ENCODE measurements at regions not wholly inside any gene's neighbourhood (a gene's known extent, or its start where the extent isn't known, plus 50 kb on each side); places are given as distances from the start of the nearest gene placed in this dataset.
"Not testable (repeated sequence)": the region's sequence is repeated elsewhere in the genome, so short reads cannot be mapped to it uniquely, and the experiment has no call there.

DNA sequence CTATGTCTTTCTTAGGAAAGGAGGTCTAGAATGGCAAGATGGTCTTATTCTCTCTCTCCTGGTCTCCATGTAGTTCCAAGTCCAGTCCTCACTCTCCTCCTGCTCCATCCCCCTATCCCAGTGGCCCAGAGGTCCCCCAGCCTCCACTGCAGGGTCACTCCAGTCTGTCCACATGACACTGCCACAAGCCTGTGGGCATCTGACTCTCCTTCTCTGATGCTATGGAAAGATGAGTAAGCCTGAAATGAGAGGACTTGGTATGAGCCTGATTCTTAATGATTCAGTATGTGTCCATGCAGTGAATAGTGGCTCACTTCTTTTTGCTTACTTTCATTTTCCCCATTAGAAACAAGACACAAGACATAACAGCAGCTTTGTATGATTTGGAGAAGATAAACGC is 516.8 kb upstream of the ADGRL3 start:
- BruUV-seq (replicated peaks), result no TSS peak
- POLR2A ChIA-PET, result no interaction called here
- Histone ChIP-seq H3K9ac (replicated peaks; ENCODE audit: extremely low read depth, insufficient read depth, low read length) (no peak overlapping the region), H2AFZ (ENCODE audit: low read depth, low read length) (no peak overlapping the region), H3K9me3 (replicated peaks; ENCODE audit: control insufficient read depth, insufficient read depth, low read length) (no peaks in the 10 kb centered on the region), H3K4me3 (replicated peaks in 1 of 3; ENCODE audit: insufficient read depth in 1 of 3, low read depth in 1 of 3, low read length in 3 of 3) (no peak overlapping the region), H3K27ac (ENCODE audit: insufficient read depth, low read depth, low read length) (no peak overlapping the region), H4K20me1 (replicated peaks; ENCODE audit: control insufficient read depth, extremely low read depth, insufficient read depth, low read length) (no peaks in the 10 kb centered on the region), H3K9me1 (replicated peaks; ENCODE audit: control insufficient read depth, extremely low read depth, insufficient read depth, low read length) (no peaks in the 10 kb centered on the region), H3K36me3 (ENCODE audit: control insufficient read depth in 2 of 2, extremely low read depth in 1 of 2, insufficient read depth in 2 of 2, low read length in 2 of 2) (no peaks in the 10 kb centered on the region), H3K79me2 (ENCODE audit: control insufficient read depth, insufficient read depth, low read length) (no peaks in the 10 kb centered on the region), H3K4me2 (ENCODE audit: insufficient read depth, low read length) (no peak overlapping the region), H3K4me1 (ENCODE audit: control insufficient read depth, extremely low read depth, insufficient read depth, low read length) (no peaks in the 10 kb centered on the region), H3K27me3 (ENCODE audit: control insufficient read depth in 2 of 2, insufficient read depth in 2 of 2, low read length in 2 of 2) (no peaks in the 10 kb centered on the region)
- CTCF ChIA-PET, result no interaction called here
- DNase-seq (ENCODE audit: low read depth, low spot score) (no peak), FAIRE-seq (no peak)
- TF ChIP-seq POLR2A (IDR thresholded peaks at IDR 0.05; ENCODE audit: low read depth, low read length) (no peak), MYC (IDR thresholded peaks at IDR 0.05; ENCODE audit: low read depth, low read length) (no peak)
- intact Hi-C loops (cut with micrococcal nuclease), result no loop called here
- dilution Hi-C loops (cut with MboI; ENCODE audit: extremely low pct_ligation_motif_present, low sequenced_read_pairs), result no loop called here

DNA sequence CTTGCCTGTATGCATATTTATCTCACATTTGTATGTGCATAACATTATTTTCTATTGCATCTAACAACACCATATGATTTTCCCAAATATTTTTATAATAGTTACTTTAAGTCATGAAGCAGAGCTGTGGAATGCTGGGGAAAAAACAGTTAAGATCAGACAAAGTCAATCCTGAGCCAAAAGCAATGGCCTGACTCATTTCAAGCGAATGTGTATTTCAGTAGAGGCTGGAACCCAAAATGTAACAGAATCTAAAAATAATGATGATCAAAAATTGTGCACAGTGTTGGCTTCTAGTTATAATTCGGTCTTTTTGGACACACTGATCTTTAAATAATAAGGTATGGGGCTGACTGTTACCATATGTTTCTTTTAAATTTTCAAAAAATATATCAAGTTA is 516.2 kb upstream of the ADGRL3 start:
- H3K4me1 ChIP-seq (ENCODE audit: control insufficient read depth, extremely low read depth, insufficient read depth, low read length), result no peaks in the 10 kb centered on the region
- H3K79me2 ChIP-seq (ENCODE audit: control insufficient read depth, insufficient read depth, low read length), result no peaks in the 10 kb centered on the region
- dilution Hi-C loops (cut with MboI; ENCODE audit: extremely low pct_ligation_motif_present, low sequenced_read_pairs) (no loop called here), intact Hi-C loops (cut with micrococcal nuclease) (no loop called here)
- ChIA-PET POLR2A (no interaction called here), CTCF (no interaction called here)
- no peak overlapping the region for H3K4me2 ChIP-seq (ENCODE audit: insufficient read depth, low read length)
- H3K9me1 ChIP-seq (replicated peaks; ENCODE audit: control insufficient read depth, extremely low read depth, insufficient read depth, low read length), result no peaks in the 10 kb centered on the region
- H3K36me3 ChIP-seq (ENCODE audit: control insufficient read depth in 2 of 2, extremely low read depth in 1 of 2, insufficient read depth in 2 of 2, low read length in 2 of 2), result no peaks in the 10 kb centered on the region
- H4K20me1 ChIP-seq (replicated peaks; ENCODE audit: control insufficient read depth, extremely low read depth, insufficient read depth, low read length), result no peaks in the 10 kb centered on the region
- no peak overlapping the region for H3K4me3 ChIP-seq (replicated peaks in 1 of 3; ENCODE audit: insufficient read depth in 1 of 3, low read depth in 1 of 3, low read length in 3 of 3)
- no peak overlapping the region for H3K9ac ChIP-seq (replicated peaks; ENCODE audit: extremely low read depth, insufficient read depth, low read length)
- BruUV-seq (replicated peaks), result no TSS peak
- DNase-seq (ENCODE audit: low read depth, low spot score) (no peak), FAIRE-seq (no peak)
- H2AFZ ChIP-seq (ENCODE audit: low read depth, low read length), result no peak overlapping the region
- H3K9me3 ChIP-seq (replicated peaks; ENCODE audit: control insufficient read depth, insufficient read depth, low read length), result no peaks in the 10 kb centered on the region
- TF ChIP-seq GATA2 (IDR thresholded peaks at IDR 0.05; ENCODE audit: insufficient read depth, insufficient read length, low read depth, low read length), result no peak
- no peak for TF ChIP-seq MYC (IDR thresholded peaks at IDR 0.05; ENCODE audit: low read depth, low read length)
- TF ChIP-seq JUN (IDR thresholded peaks at IDR 0.05; ENCODE audit: borderline replicate concordance, insufficient read depth, insufficient read length, low read depth), result no peak
- no peak for TF ChIP-seq FOS (IDR thresholded peaks at IDR 0.05; ENCODE audit: borderline replicate concordance, insufficient read depth, low read length)
- no peak for TF ChIP-seq POLR2AphosphoS5 (IDR thresholded peaks at IDR 0.05; ENCODE audit: insufficient read depth, low read depth, low read length)
- TF ChIP-seq, protein P1, sequence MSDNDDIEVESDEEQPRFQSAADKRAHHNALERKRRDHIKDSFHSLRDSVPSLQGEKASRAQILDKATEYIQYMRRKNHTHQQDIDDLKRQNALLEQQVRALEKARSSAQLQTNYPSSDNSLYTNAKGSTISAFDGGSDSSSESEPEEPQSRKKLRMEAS (IDR thresholded peaks at IDR 0.05; ENCODE audit: insufficient read depth, insufficient read length), result no peak
- TF ChIP-seq, protein P2, sequence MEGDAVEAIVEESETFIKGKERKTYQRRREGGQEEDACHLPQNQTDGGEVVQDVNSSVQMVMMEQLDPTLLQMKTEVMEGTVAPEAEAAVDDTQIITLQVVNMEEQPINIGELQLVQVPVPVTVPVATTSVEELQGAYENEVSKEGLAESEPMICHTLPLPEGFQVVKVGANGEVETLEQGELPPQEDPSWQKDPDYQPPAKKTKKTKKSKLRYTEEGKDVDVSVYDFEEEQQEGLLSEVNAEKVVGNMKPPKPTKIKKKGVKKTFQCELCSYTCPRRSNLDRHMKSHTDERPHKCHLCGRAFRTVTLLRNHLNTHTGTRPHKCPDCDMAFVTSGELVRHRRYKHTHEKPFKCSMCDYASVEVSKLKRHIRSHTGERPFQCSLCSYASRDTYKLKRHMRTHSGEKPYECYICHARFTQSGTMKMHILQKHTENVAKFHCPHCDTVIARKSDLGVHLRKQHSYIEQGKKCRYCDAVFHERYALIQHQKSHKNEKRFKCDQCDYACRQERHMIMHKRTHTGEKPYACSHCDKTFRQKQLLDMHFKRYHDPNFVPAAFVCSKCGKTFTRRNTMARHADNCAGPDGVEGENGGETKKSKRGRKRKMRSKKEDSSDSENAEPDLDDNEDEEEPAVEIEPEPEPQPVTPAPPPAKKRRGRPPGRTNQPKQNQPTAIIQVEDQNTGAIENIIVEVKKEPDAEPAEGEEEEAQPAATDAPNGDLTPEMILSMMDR (IDR thresholded peaks at IDR 0.05; ENCODE audit: extremely low read depth in 1 of 2, insufficient read depth in 1 of 2, low read depth in 1 of 2, low read length in 2 of 2), result no peak
- TF ChIP-seq EZH2 (IDR thresholded peaks at IDR 0.05; ENCODE audit: borderline replicate concordance, low read depth, low read length, severe bottlenecking), result no peak
- TF ChIP-seq POLR2A (IDR thresholded peaks at IDR 0.05; ENCODE audit: low read depth, low read length), result no peak
- H3K27me3 ChIP-seq (ENCODE audit: control insufficient read depth in 2 of 2, insufficient read depth in 2 of 2, low read length in 2 of 2), result no peaks in the 10 kb centered on the region
- H3K27ac ChIP-seq (ENCODE audit: insufficient read depth, low read depth, low read length), result no peak overlapping the region

DNA sequence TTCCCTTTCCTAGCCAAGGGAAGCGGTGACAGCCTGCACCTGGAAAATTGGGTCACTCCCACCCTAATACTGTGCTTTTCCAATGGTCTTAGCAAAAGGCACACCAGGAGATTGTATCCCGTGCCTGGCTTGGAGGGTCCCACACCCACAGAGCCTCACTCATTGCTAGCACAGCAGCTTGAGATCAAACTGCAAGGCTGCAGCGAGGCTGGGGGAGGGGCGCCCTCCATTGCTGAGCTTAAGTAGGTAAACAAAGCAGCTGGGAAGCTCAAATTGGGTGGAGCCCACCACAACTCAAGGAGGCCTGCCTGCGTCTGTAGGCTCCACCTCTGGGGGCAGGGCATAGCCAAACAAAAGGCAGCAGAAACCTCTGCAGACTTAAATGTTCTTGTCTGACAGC is 504.1 kb upstream of the ADGRL3 start:
- H3K4me3 ChIP-seq (replicated peaks in 1 of 3; ENCODE audit: insufficient read depth in 1 of 3, low read depth in 1 of 3, low read length in 3 of 3); CTCF ChIA-PET; H2AFZ ChIP-seq (ENCODE audit: low read depth, low read length); H3K9me3 ChIP-seq (replicated peaks; ENCODE audit: control insufficient read depth, insufficient read depth, low read length); POLR2A ChIA-PET; FAIRE-seq; H3K36me3 ChIP-seq (ENCODE audit: control insufficient read depth in 2 of 2, extremely low read depth in 1 of 2, insufficient read depth in 2 of 2, low read length in 2 of 2); H3K9ac ChIP-seq (replicated peaks; ENCODE audit: extremely low read depth, insufficient read depth, low read length); H4K20me1 ChIP-seq (replicated peaks; ENCODE audit: control insufficient read depth, extremely low read depth, insufficient read depth, low read length); intact Hi-C loops (cut with micrococcal nuclease); H3K4me2 ChIP-seq (ENCODE audit: insufficient read depth, low read length); H3K4me1 ChIP-seq (ENCODE audit: control insufficient read depth, extremely low read depth, insufficient read depth, low read length); H3K27me3 ChIP-seq (ENCODE audit: control insufficient read depth in 2 of 2, insufficient read depth in 2 of 2, low read length in 2 of 2); dilution Hi-C loops (cut with MboI; ENCODE audit: extremely low pct_ligation_motif_present, low sequenced_read_pairs); H3K27ac ChIP-seq (ENCODE audit: insufficient read depth, low read depth, low read length); H3K79me2 ChIP-seq (ENCODE audit: control insufficient read depth, insufficient read depth, low read length); H3K9me1 ChIP-seq (replicated peaks; ENCODE audit: control insufficient read depth, extremely low read depth, insufficient read depth, low read length); DNase-seq (ENCODE audit: low read depth, low spot score); BruUV-seq (replicated peaks): not testable (repeated sequence)
